Activated CD8-positive, alpha-beta memory T cell treated with anti-CD3 and anti-CD28 coated beads for 24 hours (primary cell): ENCODE measurements at regions not wholly inside any gene's neighbourhood (a gene's known extent, or its start where the extent isn't known, plus 50 kb on each side); places are given as distances from the start of the nearest gene placed in this dataset.
"Not testable (repeated sequence)": the region's sequence is repeated elsewhere in the genome, so short reads cannot be mapped to it uniquely, and the experiment has no call there.

ENCODE experiments used
- DNase-seq: peaks from one replicate; pipeline ENCODE4 v3.0.0-alpha.2; 2020

- no peak for DNase-seq
Observed at GRCh38 chr2:143996974-143997373, 522.9 kb downstream of the ZEB2 start.

GRCh38 chr2:143994961-143995360 is 525.0 kb downstream of the ZEB2 start:
- no peak for DNase-seq

- DNase-seq = not testable (repeated sequence)
Observed at GRCh38 chr2:143991596-143991995, 528.3 kb downstream of the ZEB2 start.

DNA sequence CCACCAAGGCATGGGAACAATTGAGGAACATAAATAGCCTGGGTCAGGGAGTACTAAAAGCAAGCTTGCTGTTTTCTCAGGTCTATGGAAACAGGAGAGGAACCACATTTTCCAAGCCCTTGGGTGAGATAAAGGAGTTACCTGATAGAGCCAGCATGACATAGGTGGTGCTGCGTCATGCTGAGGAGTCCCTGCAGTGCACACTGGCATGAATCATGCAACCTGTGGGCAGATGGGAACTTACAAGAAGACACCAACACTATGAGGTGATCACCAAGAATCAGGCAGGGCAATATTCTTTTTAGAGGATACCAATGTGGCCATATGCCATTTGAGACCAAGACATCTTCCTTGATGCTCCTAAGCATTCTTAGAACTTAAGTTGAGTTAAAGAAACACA is 531.8 kb downstream of the ZEB2 start:
- DNase-seq = no peak

DNA sequence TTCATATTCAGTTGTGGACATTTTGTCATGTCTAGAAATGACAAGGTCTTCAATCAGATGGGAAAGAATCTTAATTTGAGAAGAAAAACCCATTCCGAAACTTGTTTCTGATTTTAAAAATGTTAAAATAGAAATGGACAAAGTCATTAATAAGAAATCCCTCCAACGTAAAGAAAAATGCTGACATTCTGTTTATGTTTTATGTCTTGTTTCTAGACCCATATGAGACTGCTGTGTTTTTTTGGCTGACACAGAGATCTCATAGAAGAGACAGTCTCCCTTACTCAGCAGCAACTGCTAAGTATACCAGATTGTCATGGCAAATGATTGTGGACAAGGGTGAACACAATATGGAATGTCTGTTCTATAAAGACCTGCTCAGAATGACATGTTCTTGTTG is 538.5 kb downstream of the ZEB2 start:
- DNase-seq = no peak

- no peak for DNase-seq
Observed at GRCh38 chr2:143977356-143977755, 542.6 kb downstream of the ZEB2 start.

DNA sequence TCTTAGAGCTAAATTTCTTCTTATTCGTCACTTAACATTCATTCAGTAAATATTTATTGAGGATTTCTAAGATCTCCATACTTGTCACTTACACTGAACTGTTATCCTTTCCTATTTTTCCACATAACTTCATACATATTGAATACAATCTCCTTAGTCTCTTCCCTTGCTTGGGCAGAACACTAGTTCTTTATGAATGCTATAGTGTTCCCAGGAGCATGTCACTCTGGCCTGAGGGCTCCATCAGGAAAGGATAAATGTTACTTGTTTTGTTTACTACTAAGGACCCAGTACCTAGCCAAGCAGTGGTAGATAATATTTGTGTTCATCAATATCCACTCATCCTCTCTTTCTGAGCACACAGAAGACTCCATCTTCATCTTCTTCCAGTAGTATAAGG is 544.7 kb downstream of the ZEB2 start:
- no peak for DNase-seq

DNA sequence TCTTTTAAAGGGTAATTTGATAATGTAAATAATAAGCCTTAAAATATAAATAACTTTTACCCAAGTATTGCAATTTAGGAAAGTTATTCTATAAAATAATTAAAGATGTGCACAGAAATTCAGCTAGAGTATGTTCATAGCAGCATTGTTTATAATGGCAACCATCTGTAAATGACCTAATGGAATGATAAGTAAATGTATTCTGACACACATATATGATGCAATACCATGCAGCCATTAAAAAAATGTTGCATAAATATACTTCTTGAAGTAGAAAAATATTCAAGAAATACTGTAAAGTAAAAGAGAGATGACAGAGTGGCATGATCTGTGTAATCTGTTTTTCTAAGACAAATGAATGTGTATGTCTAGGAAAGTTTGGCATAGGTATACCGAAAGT is 545.7 kb downstream of the ZEB2 start:
- no peak for DNase-seq

- no peak for DNase-seq
Observed at GRCh38 chr2:143968860-143969259, 551.1 kb downstream of the ZEB2 start.

GRCh38 chr2:143968360-143968759 is 551.6 kb downstream of the ZEB2 start:
- DNase-seq = no peak

- DNase-seq = no peak
Observed at GRCh38 chr2:143965493-143966164, 554.3 kb downstream of the ZEB2 start.

DNA sequence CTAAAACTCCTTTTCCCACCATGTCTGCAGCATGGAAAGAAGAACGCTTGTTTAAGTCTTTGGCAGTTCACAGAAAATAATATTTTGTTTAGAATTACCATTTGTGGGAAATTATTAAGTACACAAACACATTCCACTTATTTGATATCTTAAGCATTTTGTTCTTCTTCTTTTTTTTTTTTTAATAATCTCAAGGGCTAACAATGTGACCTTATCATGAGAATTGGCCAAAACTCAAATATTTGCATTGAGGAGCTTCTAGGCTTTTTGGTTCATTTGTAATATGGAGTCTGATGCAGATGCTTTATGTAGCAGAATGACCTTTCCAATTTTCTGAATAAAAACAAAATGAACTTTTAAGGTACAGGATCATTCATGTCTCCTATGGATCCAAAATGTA is 555.0 kb downstream of the ZEB2 start:
- DNase-seq = no peak

DNA sequence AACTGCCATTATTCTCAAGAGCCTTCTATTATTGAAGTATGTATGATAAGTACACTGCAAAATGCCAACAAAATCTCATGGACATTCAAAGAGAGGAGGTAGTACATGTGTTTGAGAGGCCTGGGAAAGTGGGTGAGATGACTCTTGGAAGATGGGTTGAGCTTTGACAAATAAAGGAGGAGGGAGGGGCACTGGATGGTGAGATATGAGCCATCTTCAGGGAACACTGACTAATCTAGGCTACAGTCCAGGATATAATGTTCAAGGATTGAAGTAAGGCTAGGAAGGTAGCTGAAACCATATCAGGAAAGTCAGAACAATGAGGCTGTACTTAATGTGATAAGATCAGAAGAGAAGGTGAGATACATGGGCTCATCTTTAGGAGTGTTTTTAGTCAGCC is 559.7 kb downstream of the ZEB2 start:
- no peak for DNase-seq

- DNase-seq = no peak
Observed at GRCh38 chr2:143957321-143957720, 562.6 kb downstream of the ZEB2 start.

GRCh38 chr2:143955401-143956065 is 564.4 kb downstream of the ZEB2 start:
- no peak for DNase-seq

- DNase-seq = no peak
Observed at GRCh38 chr2:143954844-143955243, 565.1 kb downstream of the ZEB2 start.

- no peak for DNase-seq
Observed at GRCh38 chr2:143954186-143954585, 565.7 kb downstream of the ZEB2 start.

DNA sequence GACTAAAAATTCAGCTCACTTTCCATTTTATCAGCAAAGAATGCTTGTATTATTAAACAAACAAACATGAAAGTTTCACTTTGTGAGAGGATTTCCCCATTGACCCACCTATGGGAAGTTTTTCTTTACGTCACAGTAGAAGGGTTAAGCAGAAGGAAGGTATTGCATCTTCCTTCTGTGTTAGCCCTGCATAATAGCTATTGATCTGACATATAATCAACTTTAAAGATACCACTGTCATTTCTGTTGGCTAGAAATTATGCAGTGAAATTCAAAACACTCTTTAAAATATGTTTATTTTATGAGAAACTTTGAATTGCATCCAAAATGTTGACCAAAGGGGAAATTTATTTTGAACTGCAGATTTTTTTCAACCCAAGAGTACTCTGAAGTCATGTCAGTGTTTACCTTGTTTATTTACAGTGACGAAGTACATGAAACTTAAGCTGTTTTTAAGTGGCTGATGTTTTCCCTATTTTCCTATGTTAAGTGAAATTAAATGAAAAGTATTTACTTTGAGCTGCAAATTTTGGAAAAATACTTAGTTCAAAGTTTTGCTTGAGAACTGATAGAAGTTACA is 566.4 kb downstream of the ZEB2 start:
- DNase-seq = no peak

- DNase-seq = no peak
Observed at GRCh38 chr2:143952536-143952935, 567.4 kb downstream of the ZEB2 start.

DNA sequence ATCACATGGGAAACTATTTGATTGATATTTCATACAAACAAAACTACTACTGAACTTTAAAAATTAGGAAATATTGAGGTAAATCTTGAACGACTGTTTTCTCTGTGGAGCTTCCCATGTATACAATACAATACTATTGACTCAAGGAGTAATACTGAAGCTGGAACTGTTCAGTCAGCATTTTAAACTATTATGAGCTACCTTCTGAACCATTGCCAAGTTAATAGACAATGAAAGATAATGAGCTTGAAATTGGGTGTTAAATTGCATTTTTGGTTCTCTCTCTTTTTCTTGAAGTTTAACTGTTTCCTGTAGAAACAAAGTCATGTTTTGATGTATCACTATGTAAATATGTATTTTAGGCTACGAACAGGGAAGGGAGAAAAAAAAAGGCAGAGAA is 569.2 kb downstream of the ZEB2 start:
- DNase-seq = no peak

- DNase-seq = no peak
Observed at GRCh38 chr2:143949121-143949848, 570.6 kb downstream of the ZEB2 start.

DNA sequence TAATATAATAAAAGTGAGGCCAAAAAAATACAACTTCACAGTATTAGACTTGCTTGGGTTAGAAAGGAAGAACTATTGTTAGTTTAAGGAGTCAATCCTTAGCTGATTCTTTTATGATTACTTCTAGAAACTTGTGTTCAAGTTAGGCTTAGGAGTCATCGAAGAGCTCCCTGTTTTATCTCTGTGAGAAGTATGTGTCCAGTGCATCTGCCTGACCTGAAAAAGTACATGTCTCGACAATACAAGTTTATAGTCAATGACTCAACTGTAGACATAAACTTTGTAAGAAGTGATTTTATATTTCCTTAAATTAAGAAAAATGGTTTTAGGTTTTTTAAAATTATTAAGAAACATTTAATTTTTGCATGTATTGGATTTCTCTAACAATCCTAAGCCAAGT is 571.2 kb downstream of the ZEB2 start:
- DNase-seq = no peak

- no peak for DNase-seq
Observed at GRCh38 chr2:143946436-143947391, 573.2 kb downstream of the ZEB2 start.
